Hypothalamus (tissue), 51 donors: ENCODE measurements at regions not wholly inside any gene's neighbourhood (a gene's known extent, or its start where the extent isn't known, plus 50 kb on each side); places are given as distances from the start of the nearest gene placed in this dataset.
"Not testable (repeated sequence)": the region's sequence is repeated elsewhere in the genome, so short reads cannot be mapped to it uniquely, and the experiment has no call there.

Experiments used
- DNase-seq, 51 donors: peaks; one replicate each; lab custom pipeline; 2025; lab: John Stamatoyannopoulos, UW

DNA sequence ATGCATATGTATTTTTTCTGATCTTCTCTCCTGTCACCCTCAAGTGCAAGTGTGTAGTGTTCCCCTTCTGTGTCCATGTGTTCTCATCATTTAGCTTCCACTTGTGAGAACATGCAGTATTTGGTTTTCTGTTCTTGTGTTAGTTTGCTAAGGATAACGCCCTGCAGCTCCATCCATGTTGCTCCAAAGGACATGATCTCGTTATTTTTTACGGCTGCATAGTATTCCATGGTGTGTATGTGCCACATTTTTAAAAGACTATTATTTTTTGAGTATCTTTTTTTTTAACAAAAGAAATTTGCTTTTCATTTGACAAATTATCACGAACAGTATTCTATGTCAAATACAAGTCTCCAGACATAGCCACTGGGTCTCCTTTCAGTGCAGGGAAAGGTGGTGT, 110.1 kb upstream of the ZNF746 start:
- no peak for DNase-seq

DNA sequence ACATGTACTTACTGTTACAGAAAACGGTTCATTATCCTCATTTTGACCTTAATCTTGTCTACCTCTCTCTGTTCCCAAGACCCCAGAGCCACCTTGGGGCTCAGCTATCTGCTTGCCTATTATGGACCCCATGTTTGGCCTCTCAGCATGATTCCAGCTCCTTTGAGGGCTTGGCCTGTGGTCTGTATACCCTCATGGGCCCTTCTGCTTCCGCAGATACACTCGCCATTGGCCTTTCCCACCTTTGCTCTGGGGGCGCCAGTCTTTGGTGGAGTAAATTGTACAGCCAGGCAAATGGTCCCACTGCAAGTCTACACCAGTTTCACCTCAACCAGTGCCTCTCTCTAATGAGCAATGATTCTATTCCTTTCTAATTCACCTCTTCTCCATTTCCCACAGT, 109.2 kb upstream of the ZNF746 start:
- DNase-seq = no peak

DNA sequence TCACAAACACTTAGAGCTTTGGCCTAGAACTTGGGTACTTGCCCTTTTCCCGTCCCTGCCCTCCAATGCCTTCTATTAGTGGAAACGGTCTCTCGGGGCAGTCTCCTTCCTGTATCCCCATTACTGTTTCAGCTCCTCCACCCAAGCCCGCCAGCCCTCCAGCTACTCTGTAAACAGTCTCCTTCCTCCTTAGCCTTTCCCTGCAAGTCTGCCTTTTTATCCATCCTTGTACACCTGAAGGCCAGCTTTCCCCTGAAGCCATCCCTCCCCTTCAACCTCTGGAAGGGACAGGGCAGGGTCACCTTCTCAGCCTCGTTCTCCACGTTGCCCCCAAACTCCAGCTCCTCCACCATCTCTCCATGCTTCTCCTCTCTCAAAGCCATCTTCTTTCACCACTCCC, 108.1 kb upstream of the ZNF746 start:
- DNase-seq = no peak

DNA sequence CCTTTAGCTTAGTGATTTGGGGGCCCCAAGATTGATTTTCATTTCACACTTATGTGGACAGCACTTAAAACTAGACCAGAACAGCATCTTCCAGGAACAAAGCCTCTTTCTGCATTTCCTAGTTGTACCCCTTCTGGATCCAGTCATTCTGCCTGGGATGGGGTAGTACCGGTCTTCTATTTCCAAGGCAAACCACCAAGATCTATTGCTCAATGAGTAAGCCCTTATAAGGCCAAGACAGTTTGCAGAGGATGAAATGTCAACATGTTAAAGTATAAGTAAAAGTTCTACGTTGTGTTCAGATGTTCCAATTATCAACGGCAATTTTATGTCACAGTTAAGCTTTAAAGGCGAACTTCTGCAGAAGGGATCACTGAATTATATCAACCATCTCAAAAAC, 106.9 kb upstream of the ZNF746 start:
- no peak for DNase-seq

DNA sequence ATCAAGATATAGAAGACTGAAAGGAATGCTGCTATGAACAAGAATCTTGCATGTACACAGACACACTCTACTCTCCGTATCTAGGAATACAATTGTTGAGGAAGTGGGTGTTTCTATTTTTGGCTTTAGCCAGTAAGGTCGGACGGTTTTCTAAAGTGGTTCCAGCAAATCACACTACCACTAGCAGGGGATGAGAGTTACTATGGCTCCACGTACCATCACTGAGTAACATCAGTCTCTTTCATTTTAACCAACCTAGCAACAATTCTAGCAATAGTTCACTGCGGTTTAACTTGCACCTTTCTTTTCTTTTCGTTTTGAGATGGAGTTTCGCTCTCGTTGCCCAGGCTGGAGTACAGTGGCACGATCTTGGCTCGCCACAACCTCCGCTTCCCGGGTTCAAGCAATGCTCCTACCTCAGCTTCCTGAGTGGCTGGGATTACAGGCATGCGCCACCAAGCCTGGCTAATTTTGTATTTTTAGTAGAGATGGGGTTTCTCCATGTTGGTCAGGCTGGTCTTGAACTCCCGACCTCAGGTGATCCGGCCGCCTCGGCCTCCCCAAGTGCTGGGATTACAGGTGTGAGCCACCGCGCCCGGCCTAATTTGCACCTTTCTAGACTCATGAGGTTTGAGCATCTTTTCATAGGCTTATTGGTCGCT, 103.2 kb upstream of the ZNF746 start:
- DNase-seq = not testable (repeated sequence)

DNA sequence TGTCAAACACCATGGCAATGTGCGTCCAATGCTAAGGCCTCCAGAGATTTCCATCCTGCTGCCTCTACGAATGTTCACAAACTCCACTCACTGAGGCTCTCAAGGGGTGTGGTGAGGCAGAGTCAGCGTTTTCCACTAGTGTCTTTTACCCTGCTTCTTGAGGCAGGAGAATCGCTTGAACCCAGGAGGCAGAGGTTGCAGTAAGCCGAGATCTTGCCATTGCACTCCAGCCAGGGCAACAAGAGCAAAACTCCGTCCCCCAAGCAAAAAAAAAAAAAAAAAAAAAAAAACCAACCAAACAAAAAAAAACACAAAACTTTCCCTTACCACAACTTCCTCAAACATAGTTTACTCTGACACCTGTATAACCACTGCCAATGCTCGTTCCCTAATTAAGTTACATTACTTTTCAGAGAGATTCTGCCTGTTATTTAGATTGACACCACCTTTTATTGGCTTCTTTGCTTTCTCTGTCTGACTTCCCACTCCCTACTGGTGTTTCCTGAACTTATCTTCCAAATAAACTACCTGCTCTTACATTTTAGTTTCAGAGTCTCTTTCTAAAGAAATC, 102.1 kb upstream of the ZNF746 start:
- DNase-seq = no peak

DNA sequence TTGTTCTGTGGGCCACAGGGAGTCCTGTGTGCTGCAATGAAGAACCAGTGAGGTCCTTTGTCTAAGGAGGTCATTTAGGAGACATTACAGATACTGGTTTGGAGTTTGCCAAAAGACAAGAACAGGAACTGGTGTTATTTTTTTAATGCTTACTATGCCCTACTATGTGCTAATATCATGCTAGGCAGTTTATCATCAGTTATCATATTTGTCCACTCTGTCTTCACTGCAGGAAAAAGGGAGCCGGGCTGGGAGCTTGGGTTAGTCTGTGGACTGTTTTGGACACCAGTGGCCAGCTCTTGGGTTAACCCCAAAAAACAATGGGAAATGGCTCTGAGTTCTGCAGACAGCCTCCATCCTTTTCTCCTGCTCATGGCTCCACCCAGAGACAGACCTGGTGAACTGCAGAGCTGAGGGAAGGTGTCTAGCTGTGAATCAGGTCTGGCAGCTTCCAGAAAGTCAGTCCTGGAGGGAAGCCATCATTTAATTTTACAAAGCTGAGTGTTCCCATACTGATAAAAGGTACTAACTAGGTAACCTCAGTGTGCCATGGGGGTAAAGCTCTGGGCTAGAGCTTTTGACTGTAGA, 101.2 kb upstream of the ZNF746 start:
- peak in 3 of 51 donors; percentile 1 to 14 (median 9) for DNase-seq

DNA sequence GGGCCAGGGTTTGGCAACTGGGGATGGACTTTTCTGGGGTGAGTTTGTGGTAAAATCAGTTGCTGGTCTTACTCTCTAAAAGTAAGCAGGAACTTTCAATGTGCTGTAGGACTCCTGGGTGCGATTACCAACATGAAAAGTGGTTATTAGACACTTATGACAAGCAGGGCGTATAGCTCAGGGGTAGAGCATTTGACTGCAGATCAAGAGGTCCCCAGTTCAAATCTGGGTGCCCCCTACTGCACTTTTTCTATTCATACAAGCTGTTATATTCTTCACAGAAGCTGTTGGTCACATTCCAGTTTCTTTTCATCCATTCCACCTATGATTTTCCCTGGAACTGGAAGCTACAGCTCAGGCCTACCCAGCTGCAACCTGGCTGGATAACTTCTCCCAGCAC, 100.2 kb upstream of the ZNF746 start:
- not testable (repeated sequence) for DNase-seq

DNA sequence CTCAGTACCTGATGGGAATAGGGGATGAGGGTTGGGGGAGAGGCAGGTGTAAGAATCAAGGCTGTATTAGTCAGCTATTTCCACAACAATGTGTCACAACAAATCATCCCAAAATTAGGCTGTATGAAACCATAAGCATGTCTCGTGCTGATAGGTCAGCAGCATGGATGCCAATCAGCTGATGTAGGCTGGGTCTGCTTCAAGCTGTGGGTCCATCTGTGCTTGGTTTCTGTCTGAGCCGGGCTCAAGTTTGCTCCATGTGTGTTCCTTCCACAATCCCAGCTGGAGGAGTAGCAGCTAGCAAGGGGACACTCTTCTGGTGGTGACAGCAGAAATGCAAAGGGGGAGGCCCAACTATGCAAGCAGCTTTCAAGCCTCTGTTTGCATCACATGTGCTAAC, 97.9 kb upstream of the ZNF746 start:
- no peak for DNase-seq

DNA sequence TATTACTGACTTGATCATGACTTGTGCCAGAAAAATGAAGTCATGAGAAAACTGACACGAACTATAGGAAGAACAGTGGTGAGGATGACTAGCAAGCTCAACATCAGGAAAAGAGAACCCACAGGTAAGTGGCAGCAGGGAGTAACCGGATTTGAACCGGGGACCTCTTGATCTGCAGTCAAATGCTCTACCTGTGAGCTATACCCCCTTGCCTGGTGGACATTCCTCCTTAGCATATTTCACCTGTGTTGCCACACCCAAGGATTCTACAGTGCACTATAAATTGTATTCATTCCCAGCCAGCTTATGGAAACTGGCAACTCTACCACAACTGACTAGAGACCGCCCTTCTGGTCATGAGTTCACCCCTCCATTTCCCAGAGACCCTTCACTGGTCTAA, 97.5 kb upstream of the ZNF746 start:
- no peak for DNase-seq

DNA sequence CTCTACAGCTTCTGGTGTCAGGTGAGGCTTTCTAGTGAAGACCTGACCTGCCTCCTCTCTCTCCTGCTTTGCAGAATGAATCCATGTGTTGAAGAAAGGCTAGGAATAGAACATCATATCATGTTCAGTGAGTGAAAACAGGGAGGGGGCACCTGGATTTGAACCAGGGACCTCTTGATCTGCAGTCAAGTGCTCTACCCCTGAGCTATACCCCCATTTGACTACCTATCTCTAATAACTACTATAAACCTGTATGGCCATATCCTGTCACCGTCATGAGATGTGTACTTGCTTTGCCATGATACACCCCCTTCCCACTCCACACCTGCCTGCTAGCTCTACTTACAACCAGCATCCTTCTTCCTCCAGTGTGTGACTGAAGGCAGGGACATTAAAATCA, 91.3 kb upstream of the ZNF746 start:
- no peak for DNase-seq

DNA sequence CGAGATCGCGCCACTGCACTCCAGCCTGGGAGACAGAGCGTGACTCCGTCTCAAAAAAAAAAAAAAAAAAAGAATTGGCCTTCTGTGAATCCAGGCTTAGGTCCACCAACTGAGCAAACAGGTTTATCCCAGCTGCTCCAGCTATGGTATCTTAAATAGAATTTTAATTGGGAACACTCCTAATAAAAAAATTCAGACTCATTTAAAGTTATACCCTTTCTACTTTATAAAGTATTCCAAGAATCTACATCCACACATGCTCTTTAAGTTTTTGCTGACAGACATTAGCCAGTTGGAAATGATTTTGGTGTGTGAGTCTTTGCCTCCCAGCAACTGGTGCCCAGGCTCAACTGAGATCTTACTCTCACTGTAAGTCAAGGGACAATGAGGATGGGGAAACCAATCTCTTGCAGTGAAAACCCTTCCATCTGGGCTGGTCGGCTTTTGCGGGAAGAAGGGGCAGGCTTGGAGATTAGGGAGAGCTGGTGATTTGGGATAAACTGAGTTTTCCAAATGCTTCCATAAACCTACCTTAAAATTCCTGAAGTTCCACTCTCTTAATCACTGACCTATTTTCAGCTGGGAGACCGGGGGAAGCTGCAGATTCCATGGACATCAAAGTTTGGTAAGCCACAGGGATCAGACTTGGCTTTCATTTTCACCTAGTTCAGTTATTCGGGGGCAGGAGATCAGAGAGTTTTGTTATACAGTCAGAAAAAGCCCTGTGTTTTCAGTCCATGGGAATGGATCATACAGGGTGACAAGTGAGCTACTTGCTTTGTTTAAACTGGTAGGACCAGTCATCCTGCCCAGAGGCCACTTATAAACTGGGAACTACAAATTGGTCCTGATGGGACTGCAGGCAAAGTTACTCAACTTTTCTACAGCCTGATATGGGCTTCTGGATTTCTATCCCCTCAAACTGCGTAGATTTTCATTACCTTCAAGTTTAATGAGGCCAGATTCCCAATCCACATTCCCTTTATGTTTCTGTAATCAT, 89.3 kb upstream of the ZNF746 start:
- DNase-seq = no peak

DNA sequence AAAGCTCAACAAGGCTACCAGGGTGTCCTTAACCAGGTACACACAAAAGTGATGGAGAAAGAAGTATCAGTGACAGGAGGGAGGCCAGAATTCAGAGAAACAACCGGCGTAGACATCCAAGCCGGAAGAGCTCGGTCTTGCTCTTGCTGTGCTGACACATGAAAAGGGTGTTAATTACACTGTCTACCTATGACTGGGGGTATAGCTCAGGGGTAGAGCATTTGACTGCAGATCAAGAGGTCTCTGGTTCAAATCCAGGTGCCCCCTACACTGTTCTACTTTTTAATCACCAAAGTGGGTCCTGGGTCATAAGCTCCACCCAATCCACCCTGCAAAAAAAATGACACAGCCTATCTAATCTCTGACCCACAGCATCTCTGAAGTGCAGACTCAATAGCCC, 86.9 kb upstream of the ZNF746 start:
- no peak for DNase-seq

DNA sequence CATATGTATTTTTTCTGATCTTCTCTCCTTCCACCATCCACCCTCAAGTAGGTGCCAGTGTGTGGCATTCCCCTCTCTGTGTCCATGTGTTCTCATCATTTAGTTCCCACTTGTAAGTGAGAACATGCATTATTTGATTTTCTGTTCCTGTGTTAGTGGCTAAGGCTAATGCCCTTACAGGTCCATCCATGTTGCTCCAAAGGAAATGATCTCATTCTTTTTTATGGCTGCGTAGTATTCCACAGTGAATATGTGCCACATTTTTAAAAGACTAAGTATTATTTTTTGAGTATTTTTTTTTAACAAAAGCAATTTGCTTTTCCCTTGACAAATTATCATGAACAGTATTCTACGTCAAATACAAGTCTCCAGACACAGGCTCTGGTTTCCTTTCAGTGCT, 86.4 kb upstream of the ZNF746 start:
- no peak for DNase-seq

DNA sequence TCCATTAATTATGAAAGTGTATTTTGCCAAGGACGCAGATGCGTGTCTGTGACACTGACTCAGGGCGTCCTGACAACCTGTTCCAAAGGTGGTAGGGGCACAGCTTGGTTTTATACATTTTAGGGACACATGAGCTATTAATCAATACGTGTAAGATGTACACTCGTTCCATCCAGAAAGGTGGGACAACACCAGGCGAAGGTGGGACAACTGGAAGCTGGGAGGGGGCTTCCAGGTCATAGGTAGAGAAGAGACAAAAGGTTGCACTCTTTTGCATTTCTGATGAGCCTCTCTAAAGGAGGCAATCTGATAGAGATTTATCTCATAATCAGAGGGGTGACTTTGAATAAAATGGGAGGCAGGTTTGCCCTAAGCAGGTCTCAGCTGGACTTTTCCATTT, 82.7 kb upstream of the ZNF746 start:
- DNase-seq = no peak

DNA sequence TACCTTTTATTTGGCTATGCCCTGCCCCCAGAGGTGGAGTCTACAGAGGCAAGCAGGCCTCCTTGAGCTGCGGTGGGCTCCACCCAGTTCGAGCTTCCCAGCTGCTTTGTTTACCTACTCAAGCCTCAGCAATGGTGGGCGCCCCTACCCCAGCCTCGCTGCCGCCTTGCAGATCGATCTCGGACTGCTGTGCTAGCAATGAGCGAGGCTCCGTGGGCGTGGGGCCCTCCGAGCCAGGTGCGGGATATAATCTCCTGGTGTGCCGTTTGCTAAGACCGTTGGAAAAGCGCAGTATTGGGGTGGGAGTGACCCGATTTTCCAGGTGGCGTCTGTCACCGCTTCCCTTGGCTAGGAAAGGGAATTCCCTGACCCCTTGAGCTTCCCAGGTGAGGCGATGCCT, 81.8 kb upstream of the ZNF746 start:
- not testable (repeated sequence) for DNase-seq

DNA sequence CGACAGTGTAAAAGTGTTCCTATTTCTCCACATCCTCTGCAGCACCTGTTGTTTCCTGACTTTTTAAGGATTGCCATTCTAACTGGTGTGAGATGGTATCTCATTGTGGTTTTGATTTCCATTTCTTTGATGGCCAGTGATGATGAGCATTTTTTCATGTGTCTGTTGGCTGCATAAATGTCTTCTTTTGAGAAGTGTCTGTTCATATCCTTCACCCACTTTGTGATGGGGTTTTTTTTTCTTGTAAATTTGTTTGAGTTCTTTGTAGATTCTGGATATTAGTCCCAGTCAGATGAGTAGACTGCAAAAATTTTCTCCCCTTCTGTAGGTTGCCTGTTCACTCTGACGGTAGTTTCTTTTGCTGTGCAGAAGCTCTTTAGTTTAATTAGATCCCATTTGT, 76.8 kb upstream of the ZNF746 start:
- DNase-seq = not testable (repeated sequence)

DNA sequence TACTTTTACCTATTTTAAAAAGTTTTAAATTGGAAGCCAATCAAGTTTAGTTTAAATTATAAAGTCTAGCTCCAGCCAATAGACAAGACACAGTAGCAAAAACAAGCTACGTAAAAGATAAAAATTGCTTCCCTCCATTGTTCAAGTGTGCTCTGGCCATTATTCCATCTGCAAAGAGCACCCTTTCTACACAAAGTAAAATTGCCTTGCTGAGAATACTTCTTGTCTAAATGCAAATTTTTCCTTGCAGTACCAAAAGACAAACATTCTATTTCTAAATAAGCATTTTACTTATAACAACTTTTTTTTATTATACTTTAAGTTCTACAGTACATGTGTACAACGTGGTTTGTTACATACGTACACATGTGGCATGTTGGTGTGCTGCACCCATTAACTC, 75.9 kb upstream of the ZNF746 start:
- DNase-seq = no peak

DNA sequence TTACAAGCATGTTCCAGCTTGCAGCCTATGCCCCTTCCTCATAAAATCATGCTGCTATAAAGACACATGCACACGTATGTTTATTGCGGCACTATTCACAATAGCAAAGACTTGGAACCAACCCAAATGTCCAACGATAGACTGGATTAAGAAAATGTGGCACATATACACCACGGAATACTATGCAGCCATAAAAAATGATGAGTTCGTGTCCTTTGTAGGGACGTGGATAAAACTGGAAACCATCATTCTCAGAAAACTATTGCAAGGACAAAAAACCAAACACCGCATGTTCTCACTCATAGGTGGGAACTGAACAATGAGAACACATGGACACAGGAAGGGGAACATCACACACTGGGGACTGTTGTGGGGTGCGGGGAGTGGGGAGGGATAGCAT, 75.3 kb upstream of the ZNF746 start:
- not testable (repeated sequence) for DNase-seq

DNA sequence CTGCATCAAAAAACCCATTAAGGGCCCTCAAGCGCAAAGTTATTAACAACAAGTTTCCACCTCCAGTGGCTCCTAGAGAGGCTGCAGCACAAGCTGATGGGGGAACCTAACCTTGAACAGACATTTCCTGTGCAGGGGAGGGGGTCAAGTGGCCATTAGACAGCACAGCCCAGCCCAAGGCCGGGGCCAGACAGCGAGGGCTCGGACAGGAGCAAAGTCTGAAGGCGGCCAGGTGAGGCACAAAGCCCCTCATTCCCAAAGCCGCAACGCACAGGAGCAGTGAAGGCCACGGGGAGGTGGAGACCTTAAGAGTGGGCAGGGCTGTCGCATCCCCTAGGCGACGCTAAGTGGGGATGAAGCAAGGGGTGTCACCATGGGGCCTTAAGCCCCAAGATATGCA, 73.2 kb upstream of the ZNF746 start:
- DNase-seq = no peak

DNA sequence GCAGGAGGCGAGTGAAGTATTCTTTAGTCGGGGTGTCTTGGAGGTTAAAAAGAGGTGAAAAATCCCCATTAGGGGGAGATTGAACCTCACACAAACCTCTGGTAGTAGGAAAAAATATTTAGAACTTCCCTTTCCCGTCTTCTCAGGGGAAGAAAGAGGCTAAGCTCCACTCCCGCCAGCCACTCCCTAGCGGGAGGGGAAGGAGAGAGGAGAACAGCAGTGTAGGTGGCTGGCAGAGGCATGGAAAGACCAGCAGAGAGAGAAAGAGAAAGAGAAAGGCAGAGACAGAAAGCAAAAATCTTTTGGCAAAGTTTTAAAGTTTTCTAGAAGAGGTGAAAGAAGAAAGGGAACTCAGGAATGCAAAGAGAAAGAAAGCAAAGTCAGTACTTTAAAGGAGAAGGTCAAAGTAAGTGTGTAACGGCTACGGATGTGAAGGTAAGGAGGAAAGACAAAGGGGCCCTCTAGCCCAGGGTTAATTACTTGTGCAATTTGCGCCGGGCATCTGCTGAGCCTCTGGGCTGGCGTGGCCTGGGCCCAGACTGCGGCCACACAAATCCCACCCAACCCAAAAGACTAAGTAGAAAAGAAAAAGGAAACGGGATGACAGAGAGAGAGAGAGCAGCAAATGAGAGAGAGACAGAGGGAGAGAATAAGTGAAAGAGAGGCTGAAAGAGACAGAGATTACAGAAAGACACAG, 72.3 kb upstream of the ZNF746 start:
- no peak for DNase-seq
